CD4-positive, alpha-beta memory T cell (primary cell): ENCODE measurements at regions not wholly inside any gene's neighbourhood (a gene's known extent, or its start where the extent isn't known, plus 50 kb on each side); places are given as distances from the start of the nearest gene placed in this dataset.
"Not testable (repeated sequence)": the region's sequence is repeated elsewhere in the genome, so short reads cannot be mapped to it uniquely, and the experiment has no call there.

Experiments used
- CTCF ChIA-PET: fragments of 350-600 bp; sonication (Branson Sonifier 250); formaldehyde crosslinking; loops from one replicate; lab custom pipeline; 2021; ENCODE audit warnings: inconsistent platforms; ENCODE audit not compliant: partially characterized antibody; lab: Charles Lee
- POLR2A ChIA-PET: fragments of 350-600 bp; sonication (Branson Sonifier 250); formaldehyde crosslinking; loops from one replicate; lab custom pipeline; 2021; ENCODE audit not compliant: partially characterized antibody; lab: Charles Lee
- DNase-seq, 5 donors: peaks; one replicate each; pipeline versions ENCODE4 v3.0.0 to v3.0.0-alpha.2; 2020 to 2022; ENCODE audit warnings: mixed read lengths in 1 of 5
- H3K27ac ChIP-seq: one replicate; pipeline ENCODE4 v1.7.0; 2013; ENCODE audit warnings: low read depth, low read length
- H3K27me3 ChIP-seq: 2 replicates; pipeline ENCODE4 v1.7.0; 2013; ENCODE audit warnings: mild to moderate bottlenecking, low read length, moderate library complexity; ENCODE audit not compliant: insufficient read depth
- H3K36me3 ChIP-seq: 2 replicates; pipeline ENCODE4 v1.7.0; 2013; ENCODE audit warnings: mild to moderate bottlenecking, low read length, moderate library complexity; ENCODE audit not compliant: insufficient read depth
- H3K4me1 ChIP-seq: 2 replicates; pipeline ENCODE4 v1.7.0; 2013; ENCODE audit warnings: mild to moderate bottlenecking, low read length, moderate library complexity; ENCODE audit not compliant: insufficient read depth
- H3K4me3 ChIP-seq, 2 donors: one replicate each; pipeline ENCODE4 v1.7.0; 2013; ENCODE audit warnings: low read length in 2 of 2, mild to moderate bottlenecking in 1 of 2
- H3K9me3 ChIP-seq, 2 donors: one replicate each; pipeline ENCODE4 v1.7.0; 2013; ENCODE audit warnings: low read length in 2 of 2, control low read depth in 1 of 2; ENCODE audit not compliant: control insufficient read depth in 1 of 2
- H3K27ac Mint-ChIP-seq, 7 donors: one replicate each; pipeline ENCODE4 v1.8.0; 2020 to 2021; ENCODE audit warnings: mixed read lengths in 7 of 7, mild to moderate bottlenecking in 6 of 7, inconsistent platforms in 3 of 7, moderate library complexity in 3 of 7
- H3K27me3 Mint-ChIP-seq, 2 donors: one replicate each; pipeline ENCODE4 v1.8.0; 2020 to 2021; ENCODE audit warnings: mixed read lengths in 2 of 2
- H3K36me3 Mint-ChIP-seq, 2 donors: one replicate each; pipeline ENCODE4 v1.8.0; 2020 to 2021; ENCODE audit warnings: mixed read lengths in 2 of 2, inconsistent platforms in 1 of 2, mild to moderate bottlenecking in 1 of 2
- H3K4me1 Mint-ChIP-seq, 4 donors: one replicate each; pipeline ENCODE4 v1.8.0; 2020 to 2021; ENCODE audit warnings: mixed read lengths in 4 of 4, mild to moderate bottlenecking in 1 of 4
- H3K4me3 Mint-ChIP-seq, 8 donors: one replicate each; pipeline ENCODE4 v1.8.0; 2020 to 2021; ENCODE audit warnings: mixed read lengths in 8 of 8, mild to moderate bottlenecking in 7 of 8, moderate library complexity in 6 of 8, inconsistent platforms in 3 of 8
- H3K9me3 Mint-ChIP-seq, 8 donors: one replicate each; pipeline ENCODE4 v1.8.0; 2020 to 2021; ENCODE audit warnings: mixed read lengths in 8 of 8, mild to moderate bottlenecking in 5 of 8, inconsistent platforms in 3 of 8, moderate library complexity in 1 of 8
- intact Hi-C: fragments of 100-400 bp; cut with micrococcal nuclease; formaldehyde crosslinking; loops from one replicate; pipeline ENCODE4 v1.15.1; 2023

GRCh38 chrX:27242581-27242980 is 220.6 kb downstream of the PPP4R3C start:
- Histone ChIP-seq H3K36me3 (no peaks in the 10 kb centered on the region), H3K27ac (no peak overlapping the region), H3K4me3 (no peak overlapping the region), H3K4me1 (no peaks in the 10 kb centered on the region), H3K27me3 (no peaks in the 10 kb centered on the region), H3K9me3 (no peaks in the 10 kb centered on the region)
- DNase-seq, result no peak
- Mint-ChIP-seq H3K4me3 (no peak overlapping the region), H3K27ac (no peak overlapping the region), H3K36me3 (no peaks in the 10 kb centered on the region), H3K9me3 (peaks cover 0 to 18% (median 14%) of the 10 kb centered on the region in 8 donors), H3K27me3 (no peaks in the 10 kb centered on the region), H3K4me1 (no peaks in the 10 kb centered on the region)
- CTCF ChIA-PET, result no interaction called here
- intact Hi-C loops, result no loop called here
- POLR2A ChIA-PET, result no interaction called here

- intact Hi-C loops, result no loop called here
- H3K4me1 Mint-ChIP-seq, result no peaks in the 10 kb centered on the region
- no peaks in the 10 kb centered on the region for H3K27me3 Mint-ChIP-seq
- DNase-seq, result no peak
- H3K4me3 Mint-ChIP-seq, result no peak overlapping the region
- no peak overlapping the region for H3K27ac Mint-ChIP-seq
- no peaks in the 10 kb centered on the region for H3K27me3 ChIP-seq
- H3K9me3 ChIP-seq, result no peaks in the 10 kb centered on the region
- no peak overlapping the region for H3K4me3 ChIP-seq
- ChIA-PET POLR2A (no interaction called here), CTCF (no interaction called here)
- no peaks in the 10 kb centered on the region for H3K4me1 ChIP-seq
- H3K36me3 ChIP-seq, result no peaks in the 10 kb centered on the region
- H3K27ac ChIP-seq, result no peak overlapping the region
- peaks cover 0 to 18% (median 14%) of the 10 kb centered on the region in 8 donors for H3K9me3 Mint-ChIP-seq
- no peaks in the 10 kb centered on the region for H3K36me3 Mint-ChIP-seq
Measured at GRCh38 chrX:27241981-27242380, 221.2 kb downstream of the PPP4R3C start.

DNA sequence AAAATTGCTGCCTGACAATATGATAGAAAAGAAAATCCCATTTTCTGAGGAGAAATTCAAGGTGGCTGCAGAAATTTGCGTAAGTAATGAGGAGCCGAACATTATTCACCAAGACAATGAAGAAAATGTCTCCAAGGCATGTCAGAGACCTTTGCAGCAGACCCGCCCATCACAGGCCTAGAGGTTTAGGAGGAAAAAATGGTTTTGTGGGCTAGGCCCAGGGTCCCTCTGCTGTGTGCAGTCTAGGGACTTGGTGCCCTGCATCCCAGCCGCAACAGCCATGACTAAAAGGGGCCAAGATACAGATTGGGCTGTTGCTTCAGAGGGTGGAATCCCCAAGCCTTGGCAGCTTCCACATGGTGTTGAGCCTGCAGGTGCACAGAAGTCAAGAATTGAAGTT is 223.1 kb downstream of the PPP4R3C start:
- H3K27ac ChIP-seq, H3K27me3 ChIP-seq, POLR2A ChIA-PET, CTCF ChIA-PET, H3K27me3 Mint-ChIP-seq, H3K4me3 ChIP-seq, intact Hi-C loops, H3K36me3 Mint-ChIP-seq, H3K36me3 ChIP-seq, H3K9me3 ChIP-seq, H3K4me1 ChIP-seq, H3K4me3 Mint-ChIP-seq, DNase-seq, H3K4me1 Mint-ChIP-seq, H3K27ac Mint-ChIP-seq: not testable (repeated sequence)
- H3K9me3 Mint-ChIP-seq, result peaks cover 0 to 18% (median 14%) of the 10 kb centered on the region in 8 donors

- POLR2A ChIA-PET, result no interaction called here
- peaks cover 0 to 18% (median 14%) of the 10 kb centered on the region in 8 donors for H3K9me3 Mint-ChIP-seq
- no peaks in the 10 kb centered on the region for H3K36me3 ChIP-seq
- no peak overlapping the region for H3K4me3 ChIP-seq
- no peaks in the 10 kb centered on the region for H3K27me3 Mint-ChIP-seq
- H3K4me3 Mint-ChIP-seq, result no peak overlapping the region
- CTCF ChIA-PET, result no interaction called here
- intact Hi-C loops, result no loop called here
- no peaks in the 10 kb centered on the region for H3K27me3 ChIP-seq
- DNase-seq, result no peak
- H3K4me1 ChIP-seq, result no peaks in the 10 kb centered on the region
- no peaks in the 10 kb centered on the region for H3K4me1 Mint-ChIP-seq
- no peaks in the 10 kb centered on the region for H3K9me3 ChIP-seq
- H3K27ac Mint-ChIP-seq, result no peak overlapping the region
- H3K36me3 Mint-ChIP-seq, result no peaks in the 10 kb centered on the region
- H3K27ac ChIP-seq, result no peak overlapping the region
Measured at GRCh38 chrX:27236681-27237080, 226.5 kb downstream of the PPP4R3C start.

DNA sequence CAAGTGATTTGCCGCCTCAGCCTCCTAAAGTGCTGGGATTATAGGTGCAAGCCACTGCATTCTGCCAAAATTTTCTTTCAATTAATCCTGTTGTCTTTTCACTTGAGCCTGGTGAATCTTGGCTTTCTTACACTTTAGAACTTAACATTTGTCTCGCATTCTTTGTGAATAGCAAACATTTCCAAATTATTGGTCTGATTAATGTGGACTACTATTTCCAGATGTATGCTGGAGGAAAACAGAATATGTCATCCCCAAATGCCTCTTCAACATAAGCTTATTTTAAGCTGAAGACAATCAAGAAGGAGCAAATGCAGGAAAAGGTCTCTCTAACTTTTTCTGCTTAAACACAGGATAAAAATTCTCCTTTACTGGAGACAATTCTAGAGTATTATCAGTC is 233.4 kb downstream of the PPP4R3C start:
- ChIA-PET CTCF (no interaction called here), POLR2A (no interaction called here)
- no peaks in the 10 kb centered on the region for H3K36me3 Mint-ChIP-seq
- no peaks in the 10 kb centered on the region for H3K4me1 Mint-ChIP-seq
- intact Hi-C loops, result no loop called here
- H3K36me3 ChIP-seq, result no peaks in the 10 kb centered on the region
- H3K4me3 ChIP-seq, result no peak overlapping the region
- H3K9me3 ChIP-seq, result no peaks in the 10 kb centered on the region
- no peaks in the 10 kb centered on the region for H3K27me3 ChIP-seq
- DNase-seq, result no peak
- no peak overlapping the region for H3K27ac ChIP-seq
- no peaks in the 10 kb centered on the region for H3K4me1 ChIP-seq
- H3K27me3 Mint-ChIP-seq, result no peaks in the 10 kb centered on the region
- H3K27ac Mint-ChIP-seq, result no peak overlapping the region
- no peaks in the 10 kb centered on the region for H3K9me3 Mint-ChIP-seq
- no peak overlapping the region for H3K4me3 Mint-ChIP-seq

DNA sequence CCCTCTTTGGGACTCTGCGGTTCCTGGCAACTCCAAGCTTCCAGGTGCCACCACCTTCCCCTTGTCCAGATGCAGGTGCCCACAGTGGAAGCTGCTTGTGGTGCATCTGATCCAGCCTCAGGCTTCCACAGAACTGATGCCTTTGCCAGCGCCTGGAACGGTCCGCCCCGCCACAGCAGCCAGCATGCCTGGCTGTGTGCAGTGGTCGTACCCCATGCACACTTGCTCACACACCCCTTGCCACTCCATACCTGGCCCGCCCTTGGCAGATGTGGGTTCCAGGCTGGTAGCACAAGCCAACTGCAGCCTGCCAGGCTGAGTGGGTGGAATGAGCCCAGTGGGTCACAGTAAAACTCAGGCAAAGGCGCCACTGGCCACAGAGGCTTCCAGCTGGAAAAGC is 240.5 kb downstream of the PPP4R3C start:
- no peaks in the 10 kb centered on the region for H3K4me1 Mint-ChIP-seq
- intact Hi-C loops, result no loop called here
- no peak overlapping the region for H3K27ac Mint-ChIP-seq
- Histone ChIP-seq H3K4me3 (no peak overlapping the region), H3K27ac (no peak overlapping the region), H3K9me3 (no peaks in the 10 kb centered on the region), H3K36me3 (no peaks in the 10 kb centered on the region), H3K4me1 (no peaks in the 10 kb centered on the region), H3K27me3 (no peaks in the 10 kb centered on the region)
- POLR2A ChIA-PET, result no interaction called here
- no peak overlapping the region for H3K4me3 Mint-ChIP-seq
- no peak for DNase-seq
- no peaks in the 10 kb centered on the region for H3K36me3 Mint-ChIP-seq
- H3K9me3 Mint-ChIP-seq, result peaks cover 0 to 3% (median 1%) of the 10 kb centered on the region in 8 donors
- H3K27me3 Mint-ChIP-seq, result no peaks in the 10 kb centered on the region
- CTCF ChIA-PET, result no interaction called here

- no peaks in the 10 kb centered on the region for H3K9me3 ChIP-seq
- Mint-ChIP-seq H3K27ac (no peak overlapping the region), H3K4me3 (no peak overlapping the region), H3K36me3 (no peaks in the 10 kb centered on the region), H3K9me3 (no peaks in the 10 kb centered on the region), H3K27me3 (no peaks in the 10 kb centered on the region), H3K4me1 (peaks cover 0 to 6% (median 2%) of the 10 kb centered on the region in 4 donors)
- ChIA-PET POLR2A (no interaction called here), CTCF (interaction anchor here (0.7 to 2.2 kb wide), 4 partner anchors 9 to 15 kb away, joined by 3 to 5 read pairs (median 3); no protein-coding TSS in a partner anchor)
- H3K36me3 ChIP-seq, result no peaks in the 10 kb centered on the region
- no peak overlapping the region for H3K4me3 ChIP-seq
- DNase-seq, result peak in 4 of 5 donors; percentile 26 to 38 (median 33)
- H3K27me3 ChIP-seq, result no peaks in the 10 kb centered on the region
- no peak overlapping the region for H3K27ac ChIP-seq
- H3K4me1 ChIP-seq, result no peaks in the 10 kb centered on the region
- intact Hi-C loops, result no loop called here
Measured at GRCh38 chrX:27186671-27187070, 276.5 kb downstream of the PPP4R3C start.

- no peaks in the 10 kb centered on the region for H3K27me3 Mint-ChIP-seq
Measured at GRCh38 chrX:27163236-27163635, 299.9 kb downstream of the PPP4R3C start.

More at GRCh38 chrX:27163236-27163635, 299.9 kb downstream of the PPP4R3C start:
- H3K4me1 Mint-ChIP-seq, result no peaks in the 10 kb centered on the region
- no peaks in the 10 kb centered on the region for H3K27me3 ChIP-seq
- no peak for DNase-seq
- no peak overlapping the region for H3K27ac Mint-ChIP-seq
- ChIA-PET CTCF (no interaction called here), POLR2A (no interaction called here)
- no peaks in the 10 kb centered on the region for H3K36me3 ChIP-seq
- peaks cover 0 to 4% (median 0%) of the 10 kb centered on the region in 8 donors for H3K9me3 Mint-ChIP-seq
- no peak overlapping the region for H3K4me3 Mint-ChIP-seq
- intact Hi-C loops, result no loop called here
- H3K27ac ChIP-seq, result no peak overlapping the region
- no peak overlapping the region for H3K4me3 ChIP-seq
- H3K36me3 Mint-ChIP-seq, result no peaks in the 10 kb centered on the region
- no peaks in the 10 kb centered on the region for H3K4me1 ChIP-seq
- no peaks in the 10 kb centered on the region for H3K9me3 ChIP-seq
